ENCODE measurements at regions not wholly inside any gene's neighbourhood (a gene's known extent, or its start where the extent isn't known, plus 50 kb on each side); places are given as distances from the start of the nearest gene placed in this dataset. TPM values are rescaled to one million over a fixed set of nuclear protein-coding genes. Genes with fewer than 3 reads are reported as not detected.

DNA sequence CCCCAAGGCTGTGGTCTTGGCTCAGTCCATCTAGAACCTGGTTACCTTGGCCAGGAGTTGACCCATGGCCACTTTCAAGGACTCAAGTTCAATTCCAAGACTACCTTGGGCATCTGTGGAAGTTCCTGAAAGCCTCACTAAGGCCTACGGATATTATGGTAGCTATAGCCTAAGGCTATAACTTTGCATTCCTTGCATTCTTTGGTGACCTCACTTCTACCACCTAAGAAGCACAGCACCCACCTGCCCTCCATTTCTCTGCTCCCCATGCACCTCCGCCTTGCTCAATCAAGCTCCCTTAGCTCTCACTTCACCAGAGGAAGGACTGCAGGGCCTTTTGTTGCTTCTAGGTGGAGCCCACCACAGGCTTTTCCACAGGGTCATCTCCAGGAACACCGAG lies 50.3 kb upstream of the GALNT18 start:
- no peak overlapping the region for H3K4me3 ChIP-seq (ENCODE audit: low read depth, low read length)
- no peaks in the 10 kb centered on the region for H3K27me3 ChIP-seq (ENCODE audit: control insufficient read depth, insufficient read depth, low read length)
- H3K9me3 ChIP-seq (ENCODE audit: control insufficient read depth, insufficient read depth, low read length) = no peaks in the 10 kb centered on the region
- WGBS (ENCODE audit: insufficient coverage) = 87% methylated on average over 3 of the region's 3 CpGs
- H3K36me3 ChIP-seq (ENCODE audit: control insufficient read depth, insufficient read depth, low read length) = no peaks in the 10 kb centered on the region
- DNase-seq (ENCODE audit: low read depth in 4 of 6, low spot score in 6 of 6) = no peak
- H3K27ac ChIP-seq (ENCODE audit: low read depth, low read length) = no peak overlapping the region
- peaks cover 10% of the 10 kb centered on the region for H3K4me1 ChIP-seq (ENCODE audit: control insufficient read depth, insufficient read depth, low read length)

Small RNA genes lying in the stretch of these regions (small RNA-seq; reads per million reads assigned to genes)
- not detected for gene MIR8070 (ENCODE audit: low replicate concordance)
